ENCODE measurements at regions not wholly inside any gene's neighbourhood (a gene's known extent, or its start where the extent isn't known, plus 50 kb on each side); places are given as distances from the start of the nearest gene placed in this dataset.

- TF ChIP-seq, protein P1, sequence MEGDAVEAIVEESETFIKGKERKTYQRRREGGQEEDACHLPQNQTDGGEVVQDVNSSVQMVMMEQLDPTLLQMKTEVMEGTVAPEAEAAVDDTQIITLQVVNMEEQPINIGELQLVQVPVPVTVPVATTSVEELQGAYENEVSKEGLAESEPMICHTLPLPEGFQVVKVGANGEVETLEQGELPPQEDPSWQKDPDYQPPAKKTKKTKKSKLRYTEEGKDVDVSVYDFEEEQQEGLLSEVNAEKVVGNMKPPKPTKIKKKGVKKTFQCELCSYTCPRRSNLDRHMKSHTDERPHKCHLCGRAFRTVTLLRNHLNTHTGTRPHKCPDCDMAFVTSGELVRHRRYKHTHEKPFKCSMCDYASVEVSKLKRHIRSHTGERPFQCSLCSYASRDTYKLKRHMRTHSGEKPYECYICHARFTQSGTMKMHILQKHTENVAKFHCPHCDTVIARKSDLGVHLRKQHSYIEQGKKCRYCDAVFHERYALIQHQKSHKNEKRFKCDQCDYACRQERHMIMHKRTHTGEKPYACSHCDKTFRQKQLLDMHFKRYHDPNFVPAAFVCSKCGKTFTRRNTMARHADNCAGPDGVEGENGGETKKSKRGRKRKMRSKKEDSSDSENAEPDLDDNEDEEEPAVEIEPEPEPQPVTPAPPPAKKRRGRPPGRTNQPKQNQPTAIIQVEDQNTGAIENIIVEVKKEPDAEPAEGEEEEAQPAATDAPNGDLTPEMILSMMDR (conservative IDR thresholded peaks at IDR 0.05 in 1 of 2, IDR thresholded peaks at IDR 0.05 in 1 of 2; ENCODE audit: extremely low read depth in 1 of 2, insufficient read depth in 1 of 2, low read depth in 1 of 2, low read length in 2 of 2): no peak
- no peak for TF ChIP-seq EZH2 (IDR thresholded peaks at IDR 0.05; ENCODE audit: borderline replicate concordance, low read length)
These were observed 750.3 kb downstream of the OLFM4 start for GRCh38 chr13:53778937-53779336.
